H9 (cell line): ENCODE measurements at regions not wholly inside any gene's neighbourhood (a gene's known extent, or its start where the extent isn't known, plus 50 kb on each side); places are given as distances from the start of the nearest gene placed in this dataset.

ENCODE experiments used
- DNase-seq: peaks from one replicate; pipeline ENCODE4 v3.0.0-alpha.2; 2017
- H2AFZ ChIP-seq: one replicate; pipeline ENCODE4 v1.6.1; 2013; ENCODE audit warnings: mild to moderate bottlenecking, low read length, control low read depth, moderate library complexity
- H2AK5ac ChIP-seq: 2 replicates; pipeline ENCODE4 v1.6.1; 2013; ENCODE audit warnings: low read length, control low read depth, mixed read lengths; ENCODE audit not compliant: insufficient read length
- H2BK120ac ChIP-seq: one replicate; pipeline ENCODE4 v1.6.1; 2013; ENCODE audit warnings: low read depth, mild to moderate bottlenecking, low read length, control low read depth, inconsistent platforms; ENCODE audit not compliant: poor library complexity, severe bottlenecking
- H2BK12ac ChIP-seq: 2 replicates; pipeline ENCODE4 v1.6.1; 2013; ENCODE audit warnings: low read length, control low read depth, mixed read lengths, low read depth; ENCODE audit not compliant: insufficient read length
- H2BK15ac ChIP-seq: 2 replicates; pipeline ENCODE4 v1.6.1; 2013; ENCODE audit warnings: low read depth, low read length, control low read depth
- H2BK20ac ChIP-seq: one replicate; pipeline ENCODE4 v1.6.1; 2013; ENCODE audit warnings: low read depth, mild to moderate bottlenecking, low read length, control low read depth, inconsistent platforms; ENCODE audit not compliant: poor library complexity, severe bottlenecking
- H2BK5ac ChIP-seq: 2 replicates; pipeline ENCODE4 v1.6.1; 2013; ENCODE audit warnings: low read length, control low read depth, mixed read lengths; ENCODE audit not compliant: insufficient read length
- H3K14ac ChIP-seq: 2 replicates; pipeline ENCODE4 v1.6.1; 2013; ENCODE audit warnings: low read length, control low read depth; ENCODE audit not compliant: insufficient read depth
- H3K18ac ChIP-seq: 2 replicates; pipeline ENCODE4 v1.6.1; 2013; ENCODE audit warnings: low read depth, mild to moderate bottlenecking, mixed read lengths, low read length, control low read depth; ENCODE audit not compliant: insufficient read length
- H3K23ac ChIP-seq: 2 replicates; pipeline ENCODE4 v1.6.1; 2013; ENCODE audit warnings: low read length, control low read depth, mixed read lengths, low read depth; ENCODE audit not compliant: insufficient read length
- H3K23me2 ChIP-seq: 2 replicates; pipeline ENCODE4 v1.6.1; 2013; ENCODE audit warnings: low read depth, mild to moderate bottlenecking, mixed read lengths, low read length, control low read depth; ENCODE audit not compliant: insufficient read length, poor library complexity, severe bottlenecking
- H3K27ac ChIP-seq: 2 replicates; pipeline ENCODE4 v1.5.1; 2013; ENCODE audit warnings: low read length, control low read depth, mixed read lengths, low read depth; ENCODE audit not compliant: insufficient read length
- H3K27me3 ChIP-seq: 2 replicates; pipeline ENCODE4 v1.6.1; 2013; ENCODE audit warnings: low read length, control low read depth, inconsistent platforms; ENCODE audit not compliant: insufficient read depth
- H3K4ac ChIP-seq: 2 replicates; pipeline ENCODE4 v1.6.1; 2013; ENCODE audit warnings: low read depth, mild to moderate bottlenecking, control low read depth, inconsistent platforms, low read length, moderate library complexity
- H3K4me1 ChIP-seq: 2 replicates; pipeline ENCODE4 v1.6.1; 2013; ENCODE audit warnings: low read length, control low read depth, inconsistent platforms; ENCODE audit not compliant: insufficient read depth
- H3K4me2 ChIP-seq: 2 replicates; pipeline ENCODE4 v1.6.1; 2013; ENCODE audit warnings: low read length, control low read depth, mixed read lengths; ENCODE audit not compliant: insufficient read length, insufficient read depth
- H3K56ac ChIP-seq: 2 replicates; pipeline ENCODE4 v1.6.1; 2013; ENCODE audit warnings: low read depth, mild to moderate bottlenecking, mixed read lengths, low read length, control low read depth; ENCODE audit not compliant: insufficient read length
- H3K79me1 ChIP-seq: 2 replicates; pipeline ENCODE4 v1.6.1; 2013; ENCODE audit warnings: low read depth, mild to moderate bottlenecking, moderate library complexity, low read length, control low read depth, inconsistent platforms; ENCODE audit not compliant: insufficient read depth, poor library complexity, severe bottlenecking
- H3K79me2 ChIP-seq: 2 replicates; pipeline ENCODE4 v1.6.1; 2013; ENCODE audit warnings: low read length, control low read depth, inconsistent platforms; ENCODE audit not compliant: insufficient read depth
- H3K9ac ChIP-seq: 2 replicates; pipeline ENCODE4 v1.6.1; 2013; ENCODE audit warnings: low read length, control low read depth, mixed read lengths; ENCODE audit not compliant: insufficient read length; ENCODE audit errors: extremely low read depth
- H3K9me3 ChIP-seq: one replicate; pipeline ENCODE4 v1.6.1; 2013; ENCODE audit warnings: low read depth, low read length, inconsistent platforms; ENCODE audit not compliant: control insufficient read depth
- H3T11ph ChIP-seq: one replicate; pipeline ENCODE4 v1.6.1; 2013; ENCODE audit warnings: mild to moderate bottlenecking, low read length, control low read depth, inconsistent platforms
- H4K20me1 ChIP-seq: one replicate; pipeline ENCODE4 v1.6.1; 2013; ENCODE audit not compliant: control insufficient read depth, insufficient read length, insufficient read depth
- H4K5ac ChIP-seq: 2 replicates; pipeline ENCODE4 v1.6.1; 2013; ENCODE audit warnings: low read depth, mild to moderate bottlenecking, mixed read lengths, low read length, control low read depth; ENCODE audit not compliant: insufficient read length
- H4K8ac ChIP-seq: replicated peaks from 2 replicates; pipeline ENCODE4 v1.6.1; 2013; ENCODE audit warnings: low read length, control low read depth, mixed read lengths, low read depth; ENCODE audit not compliant: insufficient read length
- H4K91ac ChIP-seq: 2 replicates; pipeline ENCODE4 v1.6.1; 2013; ENCODE audit warnings: low read depth, mild to moderate bottlenecking, moderate library complexity, mixed read lengths, low read length, control low read depth; ENCODE audit not compliant: insufficient read length
- H3K27ac Mint-ChIP-seq, 3 experiments: 2 replicates in 2 of 3; 3 replicates in 1 of 3; pipeline ENCODE4 v1.8.0; 2020 to 2021; ENCODE audit warnings: mixed read lengths in 3 of 3, mild to moderate bottlenecking in 1 of 3, moderate library complexity in 1 of 3
- H3K27me3 Mint-ChIP-seq: 2 replicates; pipeline ENCODE4 v1.8.0; 2021; ENCODE audit warnings: low read depth, mild to moderate bottlenecking, moderate library complexity, mixed read lengths
- H3K36me3 Mint-ChIP-seq, 3 experiments: 2 replicates in 2 of 3; 3 replicates in 1 of 3; pipeline ENCODE4 v1.8.0; 2020 to 2021; ENCODE audit warnings: low read depth in 3 of 3, mixed read lengths in 3 of 3; ENCODE audit not compliant: insufficient read depth in 1 of 3
- H3K4me1 Mint-ChIP-seq, 2 experiments: 2 replicates each; pipeline ENCODE4 v1.8.0; 2020; ENCODE audit warnings: mixed read lengths in 2 of 2
- H3K4me3 Mint-ChIP-seq, 2 experiments: 2 replicates in 1 of 2; 3 replicates in 1 of 2; pipeline ENCODE4 v1.8.0; 2020 to 2021; ENCODE audit warnings: mild to moderate bottlenecking in 2 of 2, mixed read lengths in 2 of 2, moderate library complexity in 1 of 2
- H3K9me3 Mint-ChIP-seq, 2 experiments: 2 replicates in 1 of 2; 3 replicates in 1 of 2; pipeline ENCODE4 v1.8.0; 2020; ENCODE audit warnings: mild to moderate bottlenecking in 2 of 2, mixed read lengths in 2 of 2, moderate library complexity in 1 of 2
- WGBS: extraction: QIAGEN DNeasy Blood & Tissue Kit; methylation state at CpG from one replicate; pipeline ENCODE4 v1.1.7; 2013; ENCODE audit warnings: missing lambda C conversion rate, low lambda C conversion rate, mixed read lengths; ENCODE audit not compliant: insufficient read length; ENCODE audit errors: extremely low coverage; 5-methylcytosine and 5-hydroxymethylcytosine counted together
- TF ChIP-seq, protein P1 (sequence below): fragments of 200-600 bp; sonication (generic); conservative IDR thresholded peaks from 3 replicates; pipeline ENCODE4 v1.8.0; 2021; ENCODE audit warnings: antibody characterized with exemption, mild to moderate bottlenecking

DNA sequence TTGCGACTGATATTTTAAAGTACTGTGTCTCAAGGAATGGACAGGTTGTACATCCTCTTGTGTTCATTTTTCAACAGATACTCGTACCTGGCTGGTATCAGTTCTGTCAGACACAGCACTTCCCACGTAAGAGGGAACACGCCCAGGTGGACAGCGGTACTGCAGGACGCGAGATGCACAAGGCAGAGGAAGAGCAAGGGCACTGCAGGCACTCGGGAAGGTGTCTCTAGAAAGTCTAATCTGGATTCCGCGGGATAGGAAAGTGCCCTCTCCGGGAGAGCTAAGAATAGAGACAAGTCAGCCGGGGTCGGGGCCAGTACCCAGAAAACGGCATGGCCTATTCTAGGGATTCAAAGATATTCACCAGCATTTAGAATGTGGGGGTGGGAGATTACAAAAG lies 94.2 kb upstream of the MBOAT1 start:
- no peak overlapping the region for H2BK120ac ChIP-seq
- H3K27ac Mint-ChIP-seq: no peak overlapping the region
- no peak overlapping the region for H2BK15ac ChIP-seq
- H4K8ac ChIP-seq: no peak overlapping the region
- H3K4ac ChIP-seq: no peak overlapping the region
- H3K79me1 ChIP-seq: no peaks in the 10 kb centered on the region
- H3K23me2 ChIP-seq: no peaks in the 10 kb centered on the region
- no peak overlapping the region for H3K27ac ChIP-seq
- H3K9me3 Mint-ChIP-seq: peaks cover 0 to 2% of the 10 kb centered on the region in 2 experiments; a peak in 1 of 5 replicates
- no peaks in the 10 kb centered on the region; the same call in 1 of the 2 replicates for H3K27me3 Mint-ChIP-seq
- H3K4me1 Mint-ChIP-seq: no peaks in the 10 kb centered on the region
- no peak overlapping the region for H2BK12ac ChIP-seq
- H3K4me1 ChIP-seq: no peaks in the 10 kb centered on the region
- no peak overlapping the region for H3K14ac ChIP-seq
- no peaks in the 10 kb centered on the region for H3K36me3 Mint-ChIP-seq
- H2BK20ac ChIP-seq: no peak overlapping the region
- H3K9me3 ChIP-seq: no peaks in the 10 kb centered on the region
- H3K4me3 Mint-ChIP-seq: no peak overlapping the region
- no peaks in the 10 kb centered on the region for H4K20me1 ChIP-seq
- H3K27me3 ChIP-seq: no peaks in the 10 kb centered on the region
- no CpG with 5 or more reads among the region's 14 CpGs for WGBS
- TF ChIP-seq, protein P1, sequence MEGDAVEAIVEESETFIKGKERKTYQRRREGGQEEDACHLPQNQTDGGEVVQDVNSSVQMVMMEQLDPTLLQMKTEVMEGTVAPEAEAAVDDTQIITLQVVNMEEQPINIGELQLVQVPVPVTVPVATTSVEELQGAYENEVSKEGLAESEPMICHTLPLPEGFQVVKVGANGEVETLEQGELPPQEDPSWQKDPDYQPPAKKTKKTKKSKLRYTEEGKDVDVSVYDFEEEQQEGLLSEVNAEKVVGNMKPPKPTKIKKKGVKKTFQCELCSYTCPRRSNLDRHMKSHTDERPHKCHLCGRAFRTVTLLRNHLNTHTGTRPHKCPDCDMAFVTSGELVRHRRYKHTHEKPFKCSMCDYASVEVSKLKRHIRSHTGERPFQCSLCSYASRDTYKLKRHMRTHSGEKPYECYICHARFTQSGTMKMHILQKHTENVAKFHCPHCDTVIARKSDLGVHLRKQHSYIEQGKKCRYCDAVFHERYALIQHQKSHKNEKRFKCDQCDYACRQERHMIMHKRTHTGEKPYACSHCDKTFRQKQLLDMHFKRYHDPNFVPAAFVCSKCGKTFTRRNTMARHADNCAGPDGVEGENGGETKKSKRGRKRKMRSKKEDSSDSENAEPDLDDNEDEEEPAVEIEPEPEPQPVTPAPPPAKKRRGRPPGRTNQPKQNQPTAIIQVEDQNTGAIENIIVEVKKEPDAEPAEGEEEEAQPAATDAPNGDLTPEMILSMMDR: peak; percentile 53
- no peak overlapping the region for H3K23ac ChIP-seq
- H3T11ph ChIP-seq: no peak overlapping the region
- no peak overlapping the region for H3K18ac ChIP-seq
- H3K9ac ChIP-seq: no peak overlapping the region
- DNase-seq: peak; percentile 46
- no peak overlapping the region for H2AK5ac ChIP-seq
- no peak overlapping the region for H4K5ac ChIP-seq
- no peak overlapping the region for H4K91ac ChIP-seq
- no peak overlapping the region for H2AFZ ChIP-seq
- no peaks in the 10 kb centered on the region for H3K79me2 ChIP-seq
- H2BK5ac ChIP-seq: no peak overlapping the region
- H3K56ac ChIP-seq: no peak overlapping the region
- no peak overlapping the region for H3K4me2 ChIP-seq
